Prostate gland (tissue), 2 donors: ENCODE measurements at regions not wholly inside any gene's neighbourhood (a gene's known extent, or its start where the extent isn't known, plus 50 kb on each side); places are given as distances from the start of the nearest gene placed in this dataset.

Source experiments
- DNase-seq: peaks from one replicate; pipeline ENCODE4 v3.0.0-alpha.2; 2019; ENCODE audit warnings: low spot score
- H3K27ac ChIP-seq, 2 donors: fragments of 200-600 bp; sonication (generic); 2 replicates each; pipeline ENCODE4 v1.5.1; 2017 to 2019
- H3K27me3 ChIP-seq: fragments of 200-600 bp; sonication (generic); replicated peaks from 2 replicates; pipeline ENCODE4 v1.5.1; 2019; ENCODE audit not compliant: insufficient read depth
- H3K36me3 ChIP-seq, 2 donors: fragments of 200-600 bp; sonication (generic); 1 replicate in 1 of 2; 2 replicates in 1 of 2; pipeline versions ENCODE4 v1.5.1 to v1.8.1; 2017 to 2019
- H3K4me1 ChIP-seq: fragments of 200-600 bp; sonication (generic); replicated peaks from 2 replicates; pipeline ENCODE4 v1.5.1; 2019
- H3K4me3 ChIP-seq, 2 donors: fragments of 200-600 bp; sonication (generic); 2 replicates each; pipeline ENCODE4 v1.5.1; 2017 to 2019
- H3K9me3 ChIP-seq: fragments of 200-600 bp; sonication (generic); 2 replicates; pipeline ENCODE4 v1.5.1; 2017
- POLR2A ChIP-seq: fragments of 450-650 bp; IDR thresholded peaks from one replicate; pipeline ENCODE4 v1.6.1; 2016; ENCODE audit warnings: antibody characterized with exemption, mild to moderate bottlenecking
- POLR2AphosphoS5 ChIP-seq: sonication (generic); formaldehyde crosslinking; IDR thresholded peaks from one replicate; pipeline ENCODE4 v1.6.1; 2017; ENCODE audit warnings: antibody characterized with exemption
- WGBS: methylation state at CpG from one replicate; pipeline ENCODE4 v1.1.5; 2018; 5-methylcytosine and 5-hydroxymethylcytosine counted together
- intact Hi-C: fragments of 100-400 bp; cut with DNase I; formaldehyde crosslinking; loops from one replicate; pipeline ENCODE4 v1.14.2; 2022
- TF ChIP-seq, protein P1 (sequence below), 4 experiments: fragments of 200-600 bp in 2 of 4; fragments of 450-650 bp in 2 of 4; sonication (generic) in 2 of 4; IDR thresholded peaks; 1 replicate in 3 of 4; 2 replicates in 1 of 4; pipeline ENCODE4 v1.5.1; 2016 to 2019; ENCODE audit warnings: antibody characterized with exemption in 4 of 4, mild to moderate bottlenecking in 2 of 4, moderate library complexity in 2 of 4

DNA sequence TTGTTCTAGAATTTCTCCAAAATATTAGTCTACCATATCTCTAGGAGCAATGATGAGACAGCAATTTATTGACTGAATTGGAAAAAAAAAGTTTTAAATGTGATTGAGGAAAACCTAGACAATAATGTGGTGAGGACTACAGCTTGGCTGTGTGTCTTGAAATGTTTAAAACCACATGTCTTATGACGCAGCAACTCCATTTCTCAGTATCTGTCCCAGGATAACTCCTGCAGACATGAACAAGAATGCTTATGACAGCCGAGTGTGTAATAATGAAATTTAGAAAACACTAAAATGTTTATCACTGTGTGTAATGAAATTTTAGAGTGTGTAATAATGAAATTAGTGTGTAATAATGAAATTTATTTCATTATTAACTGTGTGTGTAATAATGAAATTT is 254.1 kb upstream of the DAPK1 start:
- H3K27ac ChIP-seq = no peak overlapping the region
- 92% methylated on average over 2 of the region's 2 CpGs for WGBS
- H3K9me3 ChIP-seq = no peaks in the 10 kb centered on the region
- intact Hi-C loops = no loop called here
- no peaks in the 10 kb centered on the region for H3K36me3 ChIP-seq
- DNase-seq = no peak
- TF ChIP-seq POLR2AphosphoS5 (no peak), POLR2A (no peak)
- TF ChIP-seq, protein P1, sequence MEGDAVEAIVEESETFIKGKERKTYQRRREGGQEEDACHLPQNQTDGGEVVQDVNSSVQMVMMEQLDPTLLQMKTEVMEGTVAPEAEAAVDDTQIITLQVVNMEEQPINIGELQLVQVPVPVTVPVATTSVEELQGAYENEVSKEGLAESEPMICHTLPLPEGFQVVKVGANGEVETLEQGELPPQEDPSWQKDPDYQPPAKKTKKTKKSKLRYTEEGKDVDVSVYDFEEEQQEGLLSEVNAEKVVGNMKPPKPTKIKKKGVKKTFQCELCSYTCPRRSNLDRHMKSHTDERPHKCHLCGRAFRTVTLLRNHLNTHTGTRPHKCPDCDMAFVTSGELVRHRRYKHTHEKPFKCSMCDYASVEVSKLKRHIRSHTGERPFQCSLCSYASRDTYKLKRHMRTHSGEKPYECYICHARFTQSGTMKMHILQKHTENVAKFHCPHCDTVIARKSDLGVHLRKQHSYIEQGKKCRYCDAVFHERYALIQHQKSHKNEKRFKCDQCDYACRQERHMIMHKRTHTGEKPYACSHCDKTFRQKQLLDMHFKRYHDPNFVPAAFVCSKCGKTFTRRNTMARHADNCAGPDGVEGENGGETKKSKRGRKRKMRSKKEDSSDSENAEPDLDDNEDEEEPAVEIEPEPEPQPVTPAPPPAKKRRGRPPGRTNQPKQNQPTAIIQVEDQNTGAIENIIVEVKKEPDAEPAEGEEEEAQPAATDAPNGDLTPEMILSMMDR (IDR thresholded peaks at IDR 0.05) = no peak
- no peaks in the 10 kb centered on the region for H3K4me1 ChIP-seq
- no peaks in the 10 kb centered on the region for H3K27me3 ChIP-seq
- H3K4me3 ChIP-seq = no peak overlapping the region

DNA sequence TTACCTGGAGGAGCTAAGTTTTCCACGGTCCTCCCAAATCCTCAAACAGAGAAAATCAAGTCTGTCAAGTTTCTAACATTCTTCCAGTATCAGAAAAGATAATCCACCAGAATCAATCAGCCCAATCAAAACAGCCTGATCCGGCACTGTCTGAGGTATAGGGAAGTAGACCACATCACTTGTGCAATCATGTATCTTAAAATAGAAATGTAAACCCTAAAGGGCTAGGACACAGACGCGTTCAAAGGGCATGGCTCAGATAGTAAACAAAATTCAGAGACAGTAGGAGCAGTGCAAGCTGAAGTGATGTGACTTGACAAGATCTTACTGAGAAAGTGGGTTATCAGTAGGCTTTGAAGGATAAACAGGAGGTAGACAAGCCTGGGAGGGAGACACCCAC is 252.4 kb upstream of the DAPK1 start:
- WGBS = 62% methylated on average over 4 of the region's 4 CpGs
- H3K27ac ChIP-seq = no peak overlapping the region
- no peak overlapping the region for H3K4me3 ChIP-seq
- intact Hi-C loops = no loop called here
- no peaks in the 10 kb centered on the region for H3K27me3 ChIP-seq
- H3K4me1 ChIP-seq = no peaks in the 10 kb centered on the region
- DNase-seq = no peak
- TF ChIP-seq POLR2A (no peak), POLR2AphosphoS5 (no peak)
- TF ChIP-seq, protein P1 (IDR thresholded peaks at IDR 0.05) = no peak
- no peaks in the 10 kb centered on the region for H3K36me3 ChIP-seq
- H3K9me3 ChIP-seq = no peaks in the 10 kb centered on the region

DNA sequence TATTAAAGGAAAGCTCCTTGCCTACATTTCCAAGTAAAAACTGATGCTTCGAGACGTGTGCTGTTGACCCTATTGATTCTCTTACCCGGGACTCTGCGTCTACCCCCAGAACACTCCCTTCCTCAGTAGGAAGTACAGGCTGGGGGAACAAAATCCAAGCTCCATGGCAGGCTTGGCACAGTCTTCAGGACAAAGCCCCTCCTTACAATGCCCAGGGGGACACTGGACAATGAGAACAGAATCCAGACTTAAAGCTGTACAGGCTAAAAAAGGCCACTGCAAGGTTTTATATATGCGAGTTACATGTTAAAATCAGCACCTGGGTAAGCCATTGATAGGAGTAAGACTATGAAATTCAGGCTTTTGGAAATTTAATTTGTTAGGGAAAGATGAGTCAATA is 250.6 kb upstream of the DAPK1 start:
- Histone ChIP-seq H3K9me3 (no peaks in the 10 kb centered on the region), H3K36me3 (no peaks in the 10 kb centered on the region), H3K4me1 (no peaks in the 10 kb centered on the region), H3K27ac (no peak overlapping the region), H3K27me3 (no peaks in the 10 kb centered on the region), H3K4me3 (no peak overlapping the region)
- TF ChIP-seq, protein P1 (IDR thresholded peaks at IDR 0.05) = no peak
- TF ChIP-seq POLR2A (no peak), POLR2AphosphoS5 (no peak)
- intact Hi-C loops = no loop called here
- 84% methylated on average over 5 of the region's 5 CpGs for WGBS
- no peak for DNase-seq

DNA sequence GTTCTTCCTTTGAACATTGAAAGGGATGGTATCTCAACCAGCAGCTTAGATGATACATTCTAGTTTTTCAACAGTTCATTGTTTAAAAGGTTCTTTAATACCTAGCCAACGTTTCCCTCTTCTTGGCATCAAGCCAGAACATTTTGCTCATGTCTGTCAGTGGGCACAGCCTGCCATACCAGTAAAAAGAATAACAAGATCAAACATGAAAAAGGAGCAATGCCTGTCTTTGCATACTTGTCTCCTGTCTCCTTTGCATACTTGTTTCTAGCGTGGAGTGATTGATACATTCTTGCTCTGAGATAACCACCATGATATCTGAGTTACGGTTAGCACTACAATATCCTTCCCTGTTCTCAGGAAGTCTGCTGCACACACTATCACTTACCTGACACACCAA is 248.6 kb upstream of the DAPK1 start:
- no peaks in the 10 kb centered on the region for H3K4me1 ChIP-seq
- DNase-seq = peak; percentile 71
- TF ChIP-seq POLR2AphosphoS5 = peak; percentile 64
- TF ChIP-seq, protein P1 (IDR thresholded peaks at IDR 0.05) = no peak
- WGBS = 33% methylated on average over 3 of the region's 3 CpGs
- intact Hi-C loops = no loop called here
- H3K36me3 ChIP-seq = no peaks in the 10 kb centered on the region
- no peak overlapping the region for H3K4me3 ChIP-seq
- no peaks in the 10 kb centered on the region for H3K9me3 ChIP-seq
- no peaks in the 10 kb centered on the region for H3K27me3 ChIP-seq
- H3K27ac ChIP-seq = no peak overlapping the region

DNA sequence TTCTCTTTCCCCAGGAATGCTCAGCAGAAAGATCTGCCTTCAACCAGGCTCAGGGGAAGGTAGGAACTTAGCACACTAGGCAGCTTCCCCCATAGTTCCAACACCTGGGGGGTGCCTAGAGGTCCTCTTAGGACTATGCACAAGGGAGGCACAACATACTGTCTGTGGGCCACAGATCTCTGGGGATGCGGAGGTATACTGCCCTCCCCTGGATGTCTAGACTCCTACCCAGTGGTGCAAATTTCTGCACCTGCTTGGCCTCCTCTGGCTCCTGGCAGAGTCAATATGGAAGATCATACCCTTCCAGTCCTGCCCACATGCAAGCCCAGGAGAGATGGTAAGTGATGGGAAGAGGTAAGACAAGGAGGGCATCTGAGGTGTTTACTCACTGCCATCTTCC is 247.5 kb upstream of the DAPK1 start:
- TF ChIP-seq POLR2A = no peak
- TF ChIP-seq, protein P1 (IDR thresholded peaks at IDR 0.05) = no peak
- no peaks in the 10 kb centered on the region for H3K9me3 ChIP-seq
- H3K4me1 ChIP-seq = no peaks in the 10 kb centered on the region
- intact Hi-C loops = loop anchor here (10.0 kb wide), 1 partner anchor 215 kb away; no protein-coding TSS in a partner anchor
- 92% methylated on average over 1 of the region's 1 CpG for WGBS
- H3K27ac ChIP-seq = no peak overlapping the region
- H3K27me3 ChIP-seq = no peaks in the 10 kb centered on the region
- H3K4me3 ChIP-seq = no peak overlapping the region
- DNase-seq = no peak
- H3K36me3 ChIP-seq = no peaks in the 10 kb centered on the region
